Ovary (tissue), 7 donors: ENCODE measurements at regions not wholly inside any gene's neighbourhood (a gene's known extent, or its start where the extent isn't known, plus 50 kb on each side); places are given as distances from the start of the nearest gene placed in this dataset.

Experiments
- DNase-seq, 5 donors: peaks; one replicate each; pipeline ENCODE4 v3.0.0-alpha.2; 2019 to 2020
- H3K27ac ChIP-seq, 2 donors: fragments of 200-600 bp; one replicate each; pipeline versions ENCODE4 v1.5.1 to v1.8.0; 2019 to 2022
- H3K27me3 ChIP-seq: fragments of 200-600 bp; one replicate; pipeline ENCODE4 v1.8.0; 2022
- H3K36me3 ChIP-seq: fragments of 200-600 bp; sonication (generic); one replicate; pipeline ENCODE4 v1.5.1; 2019
- H3K4me1 ChIP-seq: one replicate; pipeline ENCODE4 v1.8.1; 2013; ENCODE audit warnings: mild to moderate bottlenecking, moderate library complexity; ENCODE audit not compliant: insufficient read depth
- H3K4me3 ChIP-seq: fragments of 200-600 bp; sonication (generic); one replicate; pipeline ENCODE4 v1.5.1; 2017
- H3K9me3 ChIP-seq, 2 donors: fragments of 200-600 bp in 1 of 2; sonication (generic) in 1 of 2; one replicate each; pipeline versions ENCODE4 v1.5.1 to v1.8.1; 2013 to 2019; ENCODE audit warnings: mild to moderate bottlenecking in 1 of 2, moderate library complexity in 1 of 2
- EP300 ChIP-seq: sonication (generic); formaldehyde crosslinking; IDR thresholded peaks from one replicate; pipeline ENCODE4 v1.6.1; 2017; ENCODE audit warnings: antibody characterized with exemption
- POLR2A ChIP-seq: fragments of 450-650 bp; IDR thresholded peaks from one replicate; pipeline ENCODE4 v1.6.1; 2017; ENCODE audit warnings: antibody characterized with exemption, mild to moderate bottlenecking, moderate library complexity
- WGBS, 3 donors: extraction: QIAGEN DNeasy Blood & Tissue Kit in 1 of 3; methylation state at CpG; one replicate each; pipeline versions ENCODE4 v1.1.5 to v1.1.7; 2013 to 2017; 5-methylcytosine and 5-hydroxymethylcytosine counted together
- intact Hi-C, 4 donors: fragments of 100-400 bp; cut with DNase I; formaldehyde crosslinking; loops; one replicate each; pipeline versions ENCODE4 v1.11.0 to v1.15.1; 2022 to 2023
- TF ChIP-seq, protein P1 (sequence below), 3 donors: fragments of 450-650 bp in 2 of 3; fragments of 200-600 bp in 1 of 3; IDR thresholded peaks; one replicate each; pipeline versions ENCODE4 v1.5.1 to v1.8.0; 2016 to 2022; ENCODE audit warnings: antibody characterized with exemption in 3 of 3, mild to moderate bottlenecking in 1 of 3
- donor health status: DM: no; HTN: no; CAD: no; lungs with moderate emphysema.
- donor health status: DM: no; HTN: no; CAD: no.
- donor health status: Bipolar disorder and iron deficiency.
- donor health status: DM: no; HTN: no; CAD: no.
- donor health status: DM: yes; HTN: yes; CAD: no.

DNA sequence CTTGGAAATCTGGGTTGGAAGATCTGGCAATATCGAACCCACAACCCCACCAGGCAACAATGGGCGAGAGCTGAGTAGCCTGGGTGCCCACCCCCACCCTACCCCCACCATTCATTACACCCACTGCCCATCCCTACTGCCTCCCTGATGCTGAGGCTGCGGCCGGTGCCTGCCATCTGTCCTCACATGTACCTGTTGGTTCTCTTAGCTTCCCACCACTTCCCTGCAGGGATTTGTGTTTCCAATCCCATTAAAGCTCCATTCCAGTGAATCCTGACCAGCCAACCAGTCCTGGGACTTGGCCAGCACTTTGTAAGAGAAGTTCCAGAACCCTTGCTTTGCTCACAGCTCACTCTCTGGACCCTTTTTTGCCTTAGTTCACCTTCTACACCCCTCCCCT is 163.0 kb upstream of the SH3BP4 start:
- intact Hi-C loops = no loop called here
- Histone ChIP-seq H3K27me3 (no peaks in the 10 kb centered on the region), H3K36me3 (no peaks in the 10 kb centered on the region), H3K9me3 (peaks cover 0 to 1% of the 10 kb centered on the region in 2 donors), H3K4me1 (no peaks in the 10 kb centered on the region), H3K4me3 (no peak overlapping the region), H3K27ac (no peak overlapping the region)
- 84 to 97% (median 97%) methylated on average over 4 of the region's 4 CpGs for WGBS, 3 donors
- no peak for DNase-seq
- TF ChIP-seq, protein P1, sequence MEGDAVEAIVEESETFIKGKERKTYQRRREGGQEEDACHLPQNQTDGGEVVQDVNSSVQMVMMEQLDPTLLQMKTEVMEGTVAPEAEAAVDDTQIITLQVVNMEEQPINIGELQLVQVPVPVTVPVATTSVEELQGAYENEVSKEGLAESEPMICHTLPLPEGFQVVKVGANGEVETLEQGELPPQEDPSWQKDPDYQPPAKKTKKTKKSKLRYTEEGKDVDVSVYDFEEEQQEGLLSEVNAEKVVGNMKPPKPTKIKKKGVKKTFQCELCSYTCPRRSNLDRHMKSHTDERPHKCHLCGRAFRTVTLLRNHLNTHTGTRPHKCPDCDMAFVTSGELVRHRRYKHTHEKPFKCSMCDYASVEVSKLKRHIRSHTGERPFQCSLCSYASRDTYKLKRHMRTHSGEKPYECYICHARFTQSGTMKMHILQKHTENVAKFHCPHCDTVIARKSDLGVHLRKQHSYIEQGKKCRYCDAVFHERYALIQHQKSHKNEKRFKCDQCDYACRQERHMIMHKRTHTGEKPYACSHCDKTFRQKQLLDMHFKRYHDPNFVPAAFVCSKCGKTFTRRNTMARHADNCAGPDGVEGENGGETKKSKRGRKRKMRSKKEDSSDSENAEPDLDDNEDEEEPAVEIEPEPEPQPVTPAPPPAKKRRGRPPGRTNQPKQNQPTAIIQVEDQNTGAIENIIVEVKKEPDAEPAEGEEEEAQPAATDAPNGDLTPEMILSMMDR (IDR thresholded peaks at IDR 0.05) = no peak
- no peak for TF ChIP-seq POLR2A
- TF ChIP-seq EP300 = no peak

DNA sequence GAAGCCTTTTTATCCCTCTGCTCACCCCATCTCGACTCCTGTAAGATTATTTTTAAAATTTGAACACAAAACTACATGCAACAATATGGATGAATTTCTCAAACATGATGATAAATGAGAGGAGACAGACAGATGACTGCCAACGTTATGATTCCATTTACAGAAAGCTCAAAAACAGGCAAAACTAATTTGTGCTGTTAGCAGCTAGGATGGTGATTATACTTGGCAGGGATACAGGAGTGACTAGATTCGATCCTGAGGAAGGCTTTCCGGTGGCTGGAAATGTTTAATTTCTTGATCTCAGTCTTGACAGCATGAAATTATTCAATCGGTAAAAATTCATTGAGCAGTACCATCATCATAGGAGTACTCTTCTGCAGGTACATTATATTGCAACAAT is 163.4 kb upstream of the SH3BP4 start:
- Histone ChIP-seq H3K36me3 (no peaks in the 10 kb centered on the region), H3K27ac (no peak overlapping the region), H3K4me3 (no peak overlapping the region), H3K9me3 (peaks cover 0 to 3% of the 10 kb centered on the region in 2 donors), H3K4me1 (no peaks in the 10 kb centered on the region), H3K27me3 (no peaks in the 10 kb centered on the region)
- DNase-seq = no peak
- intact Hi-C loops = no loop called here
- TF ChIP-seq EP300 (no peak), POLR2A (no peak)
- TF ChIP-seq, protein P1 (IDR thresholded peaks at IDR 0.05) = no peak
- 47 to 55% (median 52%) methylated on average over 5 of the region's 5 CpGs for whole genome bisulfite sequencing, 3 donors

GRCh38 chr2:234787114-234787513 is 164.7 kb upstream of the SH3BP4 start:
- Histone ChIP-seq H3K27ac (no peak overlapping the region), H3K9me3 (peaks cover 0 to 6% of the 10 kb centered on the region in 2 donors), H3K4me1 (no peaks in the 10 kb centered on the region), H3K4me3 (no peak overlapping the region), H3K27me3 (no peaks in the 10 kb centered on the region), H3K36me3 (no peaks in the 10 kb centered on the region)
- TF ChIP-seq, protein P1 (IDR thresholded peaks at IDR 0.05) = no peak
- no peak for TF ChIP-seq EP300
- no peak for TF ChIP-seq POLR2A
- intact Hi-C loops = no loop called here
- no peak for DNase-seq
- 82 to 89% (median 89%) methylated on average over 6 of the region's 6 CpGs for WGBS, 3 donors

- H3K4me1 ChIP-seq = peaks cover 7% of the 10 kb centered on the region
- no peak for TF ChIP-seq POLR2A
- TF ChIP-seq, protein P1 (IDR thresholded peaks at IDR 0.05) = no peak
- DNase-seq = no peak
- H3K4me3 ChIP-seq = no peak overlapping the region
- intact Hi-C loops = no loop called here
- no peaks in the 10 kb centered on the region for H3K9me3 ChIP-seq
- WGBS, 3 donors = 84 to 88% (median 87%) methylated on average over 5 of the region's 5 CpGs
- no peaks in the 10 kb centered on the region for H3K27me3 ChIP-seq
- no peak overlapping the region for H3K27ac ChIP-seq
- H3K36me3 ChIP-seq = no peaks in the 10 kb centered on the region
Measured at GRCh38 chr2:234773764-234774409, 177.9 kb upstream of the SH3BP4 start.
